IMR-90 (cell line): ENCODE measurements at regions not wholly inside any gene's neighbourhood (a gene's known extent, or its start where the extent isn't known, plus 50 kb on each side); places are given as distances from the start of the nearest gene placed in this dataset.

ENCODE experiments used
- ATAC-seq: fragments of 200-7000 bp; cut with Tn5 transposase; 2 replicates; pipeline ENCODE4 v1.9.1; 2020; ENCODE audit warnings: low read depth, mild to moderate bottlenecking, moderate library complexity
- BruUV-seq: library from RNA; stranded (reverse); fragments of 400-500 nt; replicated peaks from 2 replicates; lab custom pipeline; 2021; lab: Mats Ljungman, UMichigan
- CTCF ChIA-PET: fragments of 300-600 bp; formaldehyde crosslinking; extraction: SDS; loops from one replicate; lab custom pipeline; 2021; ENCODE audit warnings: antibody characterized with exemption; lab: Yijun Ruan, JAX
- POLR2A ChIA-PET: fragments of 300-600 bp; sonication (Branson Sonifier 250); formaldehyde crosslinking; loops from one replicate; lab custom pipeline; 2022; ENCODE audit warnings: antibody characterized with exemption; ENCODE audit not compliant: unreplicated experiment; lab: Charles Lee
- DNase-seq: peaks from one replicate; pipeline ENCODE4 v3.0.0; 2013
- H2AFZ ChIP-seq: replicated peaks from 2 replicates; pipeline ENCODE3; 2013; ENCODE audit warnings: low read length, mild to moderate bottlenecking; ENCODE audit not compliant: poor library complexity
- H2AK5ac ChIP-seq: 2 replicates; pipeline ENCODE4 v1.6.1; 2013; ENCODE audit warnings: low read depth, low read length, inconsistent platforms
- H2AK9ac ChIP-seq: replicated peaks from 2 replicates; pipeline ENCODE3; 2013; ENCODE audit warnings: mild to moderate bottlenecking, low read depth, low read length, moderate library complexity; ENCODE audit not compliant: poor library complexity
- H2BK120ac ChIP-seq: 2 replicates; pipeline ENCODE4 v1.6.1; 2013; ENCODE audit warnings: low read depth, low read length, inconsistent platforms
- H2BK15ac ChIP-seq: 3 replicates; pipeline ENCODE4 v1.6.1; 2013; ENCODE audit warnings: low read depth, low read length, inconsistent platforms
- H2BK20ac ChIP-seq: 2 replicates; pipeline ENCODE4 v1.6.1; 2013; ENCODE audit warnings: low read depth, mild to moderate bottlenecking, inconsistent platforms, low read length, moderate library complexity
- H2BK5ac ChIP-seq: 2 replicates; pipeline ENCODE4 v1.6.1; 2013; ENCODE audit warnings: mild to moderate bottlenecking, low read depth, low read length, inconsistent platforms; ENCODE audit not compliant: poor library complexity, severe bottlenecking
- H3K14ac ChIP-seq: replicated peaks from 2 replicates; pipeline ENCODE4 v1.6.1; 2013; ENCODE audit warnings: low read depth, low read length, inconsistent platforms
- H3K18ac ChIP-seq: 2 replicates; pipeline ENCODE4 v1.6.1; 2013; ENCODE audit warnings: low read depth, low read length, control low read depth
- H3K23ac ChIP-seq: 2 replicates; pipeline ENCODE4 v1.6.1; 2013; ENCODE audit warnings: low read depth, low read length, inconsistent platforms
- H3K27ac ChIP-seq: 2 replicates; pipeline ENCODE4 v1.5.1; 2013; ENCODE audit warnings: mild to moderate bottlenecking, control low read depth, low read length; ENCODE audit not compliant: insufficient read depth
- H3K27me3 ChIP-seq: 2 replicates; pipeline ENCODE4 v1.6.1; 2013; ENCODE audit warnings: low read length; ENCODE audit not compliant: control insufficient read depth, insufficient read depth
- H3K36me3 ChIP-seq: 2 replicates; pipeline ENCODE4 v1.6.1; 2013; ENCODE audit warnings: low read length, mixed read lengths; ENCODE audit not compliant: control insufficient read depth, insufficient read depth
- H3K4ac ChIP-seq: 2 replicates; pipeline ENCODE4 v1.6.1; 2013; ENCODE audit warnings: low read depth, low read length, inconsistent platforms
- H3K4me1 ChIP-seq: 2 replicates; pipeline ENCODE4 v1.6.1; 2013; ENCODE audit warnings: low read length, mixed read lengths; ENCODE audit not compliant: control insufficient read depth, insufficient read depth
- H3K4me2 ChIP-seq: 2 replicates; pipeline ENCODE4 v1.6.1; 2013; ENCODE audit warnings: low read depth, mild to moderate bottlenecking, control low read depth, low read length, moderate library complexity
- H3K4me3 ChIP-seq: 2 replicates; pipeline ENCODE4 v1.5.1; 2013; ENCODE audit warnings: low read depth, mild to moderate bottlenecking, control low read depth, low read length, moderate library complexity; ENCODE audit not compliant: insufficient read depth
- H3K56ac ChIP-seq: 2 replicates; pipeline ENCODE4 v1.6.1; 2013; ENCODE audit warnings: low read length, inconsistent platforms; ENCODE audit not compliant: insufficient read depth; ENCODE audit errors: extremely low read depth
- H3K79me1 ChIP-seq, 2 experiments: 2 replicates each; pipeline ENCODE4 v1.6.1; 2013; ENCODE audit warnings: low read length in 2 of 2, inconsistent platforms in 1 of 2, low read depth in 1 of 2
- H3K9ac ChIP-seq: 2 replicates; pipeline ENCODE4 v1.6.1; 2013; ENCODE audit warnings: low read depth, low read length, control low read depth
- H3K9me1 ChIP-seq: 2 replicates; pipeline ENCODE4 v1.6.1; 2013; ENCODE audit warnings: low read length, inconsistent platforms; ENCODE audit not compliant: insufficient read depth
- H3K9me3 ChIP-seq: 2 replicates; pipeline ENCODE4 v1.6.1; 2013; ENCODE audit warnings: low read length; ENCODE audit not compliant: control insufficient read depth, insufficient read depth
- H4K20me1 ChIP-seq: 2 replicates; pipeline ENCODE4 v1.6.1; 2013; ENCODE audit warnings: low read length, inconsistent platforms; ENCODE audit not compliant: insufficient read depth
- H4K5ac ChIP-seq: 2 replicates; pipeline ENCODE4 v1.6.1; 2013; ENCODE audit warnings: mild to moderate bottlenecking, low read depth, low read length, control low read depth
- H4K8ac ChIP-seq, 2 experiments: 2 replicates each; pipeline ENCODE4 v1.6.1; 2013; ENCODE audit warnings: low read depth in 2 of 2, low read length in 2 of 2, control low read depth in 1 of 2, inconsistent platforms in 1 of 2
- H4K91ac ChIP-seq: 2 replicates; pipeline ENCODE4 v1.6.1; 2013; ENCODE audit warnings: low read depth, low read length, inconsistent platforms; ENCODE audit not compliant: insufficient read depth
- BHLHE40 ChIP-seq: fragments of 150-350 bp; IDR thresholded peaks from 2 replicates; pipeline ENCODE4 v1.6.1; 2016; ENCODE audit warnings: mild to moderate bottlenecking, low read depth, low read length
- CEBPB ChIP-seq: IDR thresholded peaks from 2 replicates; pipeline ENCODE4 v1.6.1; 2012; ENCODE audit warnings: low read depth, low read length, improper control_type of control experiment
- CHD1 ChIP-seq: IDR thresholded peaks from 2 replicates; pipeline ENCODE4 v1.6.1; 2012; ENCODE audit warnings: low read depth, low read length, improper control_type of control experiment
- MAFK ChIP-seq: IDR thresholded peaks from 2 replicates; pipeline ENCODE4 v1.6.1; 2012; ENCODE audit warnings: low read depth, low read length, improper control_type of control experiment
- MAZ ChIP-seq: IDR thresholded peaks from 2 replicates; pipeline ENCODE4 v1.6.1; 2012; ENCODE audit warnings: low read depth, mild to moderate bottlenecking, low read length, improper control_type of control experiment, moderate library complexity, borderline replicate concordance
- MXI1 ChIP-seq: IDR thresholded peaks from 2 replicates; pipeline ENCODE4 v1.6.1; 2012; ENCODE audit warnings: low read depth, mild to moderate bottlenecking, low read length, moderate library complexity, borderline replicate concordance
- NFE2L2 ChIP-seq: fragments of 150-350 bp; IDR thresholded peaks from 2 replicates; pipeline ENCODE4 v1.6.1; 2016; ENCODE audit warnings: low read depth, mild to moderate bottlenecking, low read length
- RAD21 ChIP-seq: IDR thresholded peaks from 2 replicates; pipeline ENCODE4 v1.6.1; 2012; ENCODE audit warnings: low read length, improper control_type of control experiment
- RCOR1 ChIP-seq: IDR thresholded peaks from 2 replicates; pipeline ENCODE4 v1.6.1; 2012; ENCODE audit warnings: mild to moderate bottlenecking, low read length, improper control_type of control experiment; ENCODE audit not compliant: insufficient replicate concordance
- RFX5 ChIP-seq: IDR thresholded peaks from 2 replicates; pipeline ENCODE4 v1.8.0; 2012; ENCODE audit warnings: low read depth, mild to moderate bottlenecking, low read length, moderate library complexity
- SMC3 ChIP-seq: fragments of 150-350 bp; IDR thresholded peaks from 2 replicates; pipeline ENCODE4 v1.6.1; 2016; ENCODE audit warnings: low read depth, mild to moderate bottlenecking, antibody characterized with exemption, low read length, moderate library complexity
- WGBS, 2 experiments: methylation state at CpG; one replicate each; pipeline versions ENCODE4 v1.1.5 to v1.1.7; 2013; ENCODE audit warnings: missing lambda C conversion rate in 2 of 2; ENCODE audit not compliant: insufficient read length in 1 of 2; ENCODE audit errors: extremely low coverage in 2 of 2; 5-methylcytosine and 5-hydroxymethylcytosine counted together
- dilution Hi-C: fragments of 300-500 bp; cut with HindIII; formaldehyde crosslinking; loops from one replicate; pipeline ENCODE4 v1.14.3; 2018; ENCODE audit warnings: low sequenced_read_pairs; ENCODE audit not compliant: unreplicated experiment
- in situ Hi-C: fragments of 300-500 bp; cut with MboI; formaldehyde crosslinking; loops from 3 replicates; pipeline ENCODE4 v1.14.3; 2019; ENCODE audit warnings: low sequenced_read_pairs, inconsistent platforms, mixed read lengths
- intact Hi-C: fragments of 100-400 bp; cut with micrococcal nuclease; formaldehyde crosslinking; loops from 2 replicates; pipeline ENCODE4 v1.10.0; 2022
- TF ChIP-seq, protein P1 (sequence below): fragments of 150-350 bp; IDR thresholded peaks from 2 replicates; pipeline ENCODE4 v1.6.1; 2017; ENCODE audit warnings: mild to moderate bottlenecking, antibody characterized with exemption, low read length, low read depth
- TF ChIP-seq, protein P2 (sequence below): fragments of 150-350 bp; IDR thresholded peaks from 2 replicates; pipeline ENCODE4 v1.6.1; 2016; ENCODE audit warnings: low read depth, mild to moderate bottlenecking, low read length, moderate library complexity, borderline replicate concordance

DNA sequence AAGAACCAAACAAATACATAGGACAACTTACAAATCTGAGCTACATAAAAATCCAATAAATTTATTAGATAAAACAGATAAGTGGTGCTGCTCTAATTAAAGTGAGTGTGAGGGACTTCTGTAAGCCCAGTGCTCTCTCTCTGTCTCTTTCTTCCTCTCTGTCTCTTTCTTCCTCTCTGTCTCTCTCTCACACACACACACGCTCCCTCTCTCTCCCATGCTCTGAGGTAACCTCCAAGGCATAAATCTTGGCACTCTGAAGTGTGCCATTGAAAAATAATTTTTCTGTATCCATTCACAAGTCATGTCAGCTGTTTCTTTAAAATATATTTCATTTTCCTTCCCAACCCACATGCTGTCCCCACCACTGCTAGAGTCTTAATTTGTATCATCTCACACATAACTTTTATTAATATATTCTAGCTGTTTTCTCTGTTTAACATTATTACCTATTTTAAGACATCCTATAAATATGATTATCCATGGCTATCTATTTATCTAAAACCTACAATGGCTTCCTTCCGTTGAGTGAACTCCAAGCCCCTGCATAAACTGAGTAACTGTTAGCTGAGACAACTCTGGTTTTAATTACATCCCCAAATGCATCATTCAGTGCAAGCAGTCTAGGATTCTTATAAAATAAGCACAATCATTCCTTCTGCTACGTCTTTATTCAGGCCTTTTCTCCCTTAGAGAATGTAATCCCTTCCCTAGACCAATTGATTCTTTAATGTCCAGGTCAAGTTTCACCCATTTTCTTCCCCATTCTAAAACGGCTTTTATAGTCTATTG, 57.4 kb upstream of the SLC5A12 start:
- Histone ChIP-seq H2BK15ac (no peak overlapping the region), H3K4me2 (no peak overlapping the region), H4K91ac (0 out of 2 replicates have a peak overlapping the region, but pooled peaks have one; percentile 41), H2AK5ac (no peak overlapping the region), H4K20me1 (no peaks in the 10 kb centered on the region), H3K56ac (no peak overlapping the region), H2BK20ac (peak overlapping the region; percentile 34), H2BK120ac (no peak overlapping the region), H3K9ac (no peak overlapping the region), H3K27me3 (no peaks in the 10 kb centered on the region), H3K4ac (peak overlapping the region; percentile 56; the same call in 1 of the 2 replicates), H3K27ac (no peak overlapping the region), H3K18ac (peak overlapping the region; percentile 65; the same call in 1 of the 2 replicates), H4K5ac (peak overlapping the region; percentile 69; the same call in 1 of the 2 replicates), H2BK5ac (no peak overlapping the region), H2AFZ (no peak overlapping the region), H3K9me3 (peaks cover 4% of the 10 kb centered on the region; the same call in 1 of the 2 replicates), H3K14ac (no peak overlapping the region), H2AK9ac (no peak overlapping the region), H3K79me1 (no peaks in the 10 kb centered on the region), H3K36me3 (no peaks in the 10 kb centered on the region), H3K23ac (no peak overlapping the region), H3K9me1 (no peaks in the 10 kb centered on the region), H3K4me3 (no peak overlapping the region), H3K4me1 (peaks cover 12% of the 10 kb centered on the region), H4K8ac (no peak overlapping the region)
- dilution Hi-C loops = no loop called here
- WGBS, 2 experiments = 100% methylated on average over 2 of the region's 4 CpGs; no CpG with 5 or more reads in 1 of the 2 experiments
- ChIA-PET POLR2A (interaction anchor here (0.6 kb wide), 1 partner anchor 246 kb away, joined by 8 read pairs; no protein-coding TSS in a partner anchor), CTCF (interaction anchor here (0.6 to 1.1 kb wide), 3 partner anchors 20 to 362 kb away, joined by 3 to 5 read pairs (median 3); no protein-coding TSS in a partner anchor)
- no peak for DNase-seq
- in situ Hi-C loops = no loop called here
- BruUV-seq = no TSS peak
- intact Hi-C loops = loop anchor here (5.0 kb wide), 1 partner anchor 213 kb away; the partner anchor contains the start of gene FIBIN
- no peak for ATAC-seq
- TF ChIP-seq RFX5 (no peak), RAD21 (no peak), RCOR1 (no peak), MXI1 (no peak), CEBPB (no peak), SMC3 (no peak), MAFK (no peak), CHD1 (no peak), BHLHE40 (no peak), MAZ (no peak), NFE2L2 (no peak)
- TF ChIP-seq, protein P1, sequence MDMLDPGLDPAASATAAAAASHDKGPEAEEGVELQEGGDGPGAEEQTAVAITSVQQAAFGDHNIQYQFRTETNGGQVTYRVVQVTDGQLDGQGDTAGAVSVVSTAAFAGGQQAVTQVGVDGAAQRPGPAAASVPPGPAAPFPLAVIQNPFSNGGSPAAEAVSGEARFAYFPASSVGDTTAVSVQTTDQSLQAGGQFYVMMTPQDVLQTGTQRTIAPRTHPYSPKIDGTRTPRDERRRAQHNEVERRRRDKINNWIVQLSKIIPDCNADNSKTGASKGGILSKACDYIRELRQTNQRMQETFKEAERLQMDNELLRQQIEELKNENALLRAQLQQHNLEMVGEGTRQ = no peak
- TF ChIP-seq, protein P2, sequence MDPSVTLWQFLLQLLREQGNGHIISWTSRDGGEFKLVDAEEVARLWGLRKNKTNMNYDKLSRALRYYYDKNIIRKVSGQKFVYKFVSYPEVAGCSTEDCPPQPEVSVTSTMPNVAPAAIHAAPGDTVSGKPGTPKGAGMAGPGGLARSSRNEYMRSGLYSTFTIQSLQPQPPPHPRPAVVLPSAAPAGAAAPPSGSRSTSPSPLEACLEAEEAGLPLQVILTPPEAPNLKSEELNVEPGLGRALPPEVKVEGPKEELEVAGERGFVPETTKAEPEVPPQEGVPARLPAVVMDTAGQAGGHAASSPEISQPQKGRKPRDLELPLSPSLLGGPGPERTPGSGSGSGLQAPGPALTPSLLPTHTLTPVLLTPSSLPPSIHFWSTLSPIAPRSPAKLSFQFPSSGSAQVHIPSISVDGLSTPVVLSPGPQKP = no peak
